Activated CD8-positive, alpha-beta memory T cell treated with anti-CD3 and anti-CD28 coated beads for 4 hours (primary cell): ENCODE measurements at regions not wholly inside any gene's neighbourhood (a gene's known extent, or its start where the extent isn't known, plus 50 kb on each side); places are given as distances from the start of the nearest gene placed in this dataset.
"Not testable (repeated sequence)": the region's sequence is repeated elsewhere in the genome, so short reads cannot be mapped to it uniquely, and the experiment has no call there.

ENCODE experiments used
- DNase-seq, 2 donors: peaks; one replicate each; pipeline ENCODE4 v3.0.0-alpha.2; 2020; ENCODE audit warnings: low read depth in 2 of 2

GRCh38 chr2:160583813-160584537, 90.4 kb upstream of the RBMS1 start:
- no peak for DNase-seq

DNA sequence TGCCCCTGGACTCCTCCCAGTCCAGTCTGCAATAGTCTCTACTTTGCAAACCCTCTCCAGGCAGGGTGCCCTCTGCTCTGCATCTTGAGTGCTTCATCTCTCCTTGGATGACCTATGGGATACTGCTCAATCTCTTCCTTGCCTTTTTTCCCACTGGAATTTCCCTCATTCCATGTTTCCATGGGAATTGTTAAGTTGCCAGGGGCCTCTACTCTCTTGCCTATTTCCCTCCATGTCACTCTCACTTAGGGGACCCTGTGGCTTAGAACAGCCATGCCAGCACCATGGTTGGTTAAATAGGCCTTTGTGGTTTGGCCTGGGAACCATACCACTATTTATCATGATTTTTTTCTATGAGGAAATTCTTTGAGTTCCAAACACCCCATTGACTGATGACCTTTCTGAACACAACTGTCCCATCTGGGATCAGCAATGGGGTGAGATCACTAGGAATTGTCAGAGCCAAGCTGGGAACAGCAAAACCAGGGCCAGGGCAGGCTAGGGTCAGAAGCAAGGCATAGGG, 91.4 kb upstream of the RBMS1 start:
- no peak for DNase-seq

GRCh38 chr2:160590664-160591063, 97.1 kb upstream of the RBMS1 start:
- DNase-seq, result no peak

DNA sequence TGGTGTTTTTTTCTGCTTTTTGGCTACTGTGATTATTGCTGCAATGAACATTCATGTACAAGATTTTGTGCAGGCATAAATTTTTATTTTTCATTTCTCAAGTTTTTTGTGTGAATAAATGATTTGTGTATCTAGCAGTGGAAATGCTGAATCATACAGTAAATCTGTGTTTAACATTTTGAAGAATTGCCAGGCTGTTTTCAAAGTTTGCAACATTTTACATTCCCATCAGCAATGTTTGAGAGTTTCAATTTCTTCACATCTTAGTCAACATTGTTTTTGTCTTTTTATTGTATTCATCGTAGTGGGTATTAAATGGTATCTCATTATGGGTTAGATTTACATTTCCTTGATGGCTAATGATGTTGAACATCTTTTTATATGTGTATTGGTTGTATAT, 98.8 kb upstream of the RBMS1 start:
- no peak for DNase-seq

DNA sequence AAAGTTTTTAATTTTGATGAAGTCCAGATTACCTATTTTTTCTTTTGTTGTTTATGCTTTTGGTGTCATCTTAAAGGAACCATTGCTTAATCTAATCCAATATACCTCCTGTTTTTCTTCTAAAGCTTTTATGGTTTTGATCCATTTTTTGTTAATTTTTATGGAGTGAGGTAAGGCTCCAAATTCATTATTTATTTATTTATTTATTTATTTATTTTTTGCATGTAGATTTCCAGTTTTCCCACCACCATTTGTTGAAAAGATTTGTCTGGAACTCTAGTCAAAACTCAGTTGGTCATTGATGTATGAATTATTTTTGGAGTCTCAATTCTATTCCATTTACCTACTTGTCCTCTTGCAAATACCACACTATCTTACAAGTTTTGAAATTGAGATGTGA, 99.4 kb upstream of the RBMS1 start:
- DNase-seq, result no peak

GRCh38 chr2:160596441-160596840, 102.8 kb upstream of the RBMS1 start:
- no peak for DNase-seq

GRCh38 chr2:160600437-160600836, 106.8 kb upstream of the RBMS1 start:
- not testable (repeated sequence) for DNase-seq

- DNase-seq, result no peak
Measured at GRCh38 chr2:160602073-160602472, 108.5 kb upstream of the RBMS1 start.

GRCh38 chr2:160603771-160604510, 110.3 kb upstream of the RBMS1 start:
- DNase-seq, result no peak

DNA sequence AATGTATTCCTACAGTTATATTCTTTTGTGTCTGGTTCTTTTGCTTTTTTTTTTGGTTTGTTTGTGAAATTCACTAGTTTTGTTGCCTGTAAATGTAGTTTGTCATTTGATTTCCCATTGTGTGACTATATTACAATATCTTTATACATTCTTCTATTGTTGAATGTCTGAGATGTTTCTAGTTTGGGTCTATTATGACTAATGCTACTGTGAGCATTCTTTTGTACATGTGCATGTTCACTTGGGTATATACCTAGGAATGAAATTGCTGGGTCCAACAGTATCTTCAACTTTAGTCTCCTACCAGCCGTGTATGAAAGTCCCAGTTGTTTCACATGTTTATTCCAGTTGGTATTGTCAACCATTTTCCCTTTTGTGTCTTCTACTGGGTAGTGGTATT, 112.7 kb upstream of the RBMS1 start:
- DNase-seq, result no peak

- DNase-seq, result no peak
Measured at GRCh38 chr2:160608599-160608998, 115.0 kb upstream of the RBMS1 start.

- no peak for DNase-seq
Measured at GRCh38 chr2:160609346-160609745, 115.7 kb upstream of the RBMS1 start.

- DNase-seq, result no peak
Measured at GRCh38 chr2:160610041-160610440, 116.4 kb upstream of the RBMS1 start.

DNA sequence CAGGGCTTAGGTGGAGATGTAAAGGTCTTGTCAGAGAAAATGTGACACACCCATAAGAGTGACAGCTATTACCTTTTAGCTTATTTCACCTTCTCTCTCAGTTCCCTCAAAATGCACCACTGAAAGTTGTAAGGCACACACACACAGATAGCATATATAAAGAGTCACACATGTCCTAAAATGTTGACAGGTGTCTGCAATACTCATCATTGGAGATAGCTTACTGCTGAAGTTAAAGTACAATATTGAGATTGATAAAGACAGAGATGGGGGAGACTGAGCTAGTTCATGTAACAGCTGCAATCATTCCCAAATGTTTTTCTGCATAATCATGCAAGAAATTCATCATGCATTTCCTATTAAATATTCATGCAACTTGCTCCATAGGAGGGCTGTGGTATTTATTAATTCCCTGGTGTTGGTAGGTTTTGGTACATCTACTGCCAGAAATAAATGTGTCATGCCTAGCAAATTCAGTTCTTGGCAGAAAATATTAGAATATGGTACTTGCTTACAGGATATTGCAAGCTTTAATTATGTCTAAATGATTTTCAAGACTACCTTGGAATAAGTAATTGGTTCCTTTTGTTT, 118.8 kb upstream of the RBMS1 start:
- DNase-seq, result no peak

DNA sequence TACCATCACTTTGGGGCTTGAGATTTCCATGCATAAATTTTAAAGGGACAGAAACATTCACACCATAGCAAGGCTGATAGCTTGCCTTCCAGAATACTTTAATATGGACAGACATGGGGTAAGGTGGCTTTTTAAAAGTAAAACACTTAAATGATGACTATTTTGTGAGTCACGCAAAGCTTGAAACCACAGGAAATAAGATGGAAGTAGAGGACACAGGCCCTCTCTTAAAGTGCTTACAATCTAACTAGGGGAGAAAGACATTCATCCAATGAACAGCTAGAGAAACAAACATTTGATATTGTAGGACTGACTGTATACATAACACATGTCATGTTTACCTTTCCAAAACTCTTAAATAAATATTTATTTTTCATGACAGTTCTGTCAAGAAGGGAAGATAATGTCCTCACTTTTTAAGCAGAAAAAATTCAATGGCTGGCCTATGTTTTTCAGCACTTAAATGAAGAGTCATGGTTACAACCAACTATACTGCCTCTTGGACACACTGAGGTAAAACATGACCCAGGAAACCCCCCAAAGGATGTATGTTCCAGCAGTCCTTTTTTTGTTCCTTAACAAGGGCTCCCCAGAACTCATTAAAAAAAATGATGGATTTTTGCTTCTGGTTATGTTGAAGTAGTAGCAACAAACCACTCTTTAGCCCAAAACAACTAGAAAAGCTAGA, 120.0 kb upstream of the RBMS1 start:
- no peak for DNase-seq

DNA sequence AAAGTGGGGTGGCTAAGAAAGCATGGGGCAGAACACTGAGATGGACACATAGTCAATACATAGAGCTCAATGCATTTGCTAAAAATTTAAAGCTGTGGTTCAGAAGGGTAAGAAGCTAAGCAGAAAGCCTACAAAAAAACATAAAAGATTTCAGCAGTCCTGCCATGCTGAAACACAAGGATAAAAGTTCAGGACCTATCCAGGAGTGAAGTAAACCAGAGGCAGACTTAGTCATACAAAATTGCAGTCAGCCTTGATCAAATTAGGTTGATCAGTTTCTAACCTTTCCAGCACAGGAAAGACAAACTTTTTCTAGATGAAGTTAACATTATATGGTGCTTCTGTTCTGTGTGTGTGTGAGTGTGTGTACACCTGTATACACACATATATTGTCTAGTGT, 120.8 kb upstream of the RBMS1 start:
- no peak for DNase-seq

GRCh38 chr2:160615706-160616105, 122.1 kb upstream of the RBMS1 start:
- no peak for DNase-seq

- DNase-seq, result no peak
Measured at GRCh38 chr2:160616149-160616548, 122.5 kb upstream of the RBMS1 start.

GRCh38 chr2:160621748-160622147, 128.1 kb upstream of the RBMS1 start:
- DNase-seq, result no peak

GRCh38 chr2:160628020-160628637, 134.5 kb upstream of the RBMS1 start:
- DNase-seq, result not testable (repeated sequence)

GRCh38 chr2:160628811-160629210, 135.2 kb upstream of the RBMS1 start:
- DNase-seq, result no peak
